ENCODE measurements at regions not wholly inside any gene's neighbourhood (a gene's known extent, or its start where the extent isn't known, plus 50 kb on each side); places are given as distances from the start of the nearest gene placed in this dataset.

- H3K4me3 Mint-ChIP-seq (ENCODE audit: unreplicated experiment): no peak overlapping the region
- intact Hi-C loops (cut with micrococcal nuclease): no loop called here
- no peak overlapping the region for H3K27ac Mint-ChIP-seq (ENCODE audit: low read depth, unreplicated experiment)
- no peak for DNase-seq (ENCODE audit: unreplicated experiment)
- ChIA-PET POLR2A (no interaction called here), CTCF (interaction anchor here (0.7 to 1.4 kb wide), 2 partner anchors 11 to 78 kb away, joined by 3 to 5 read pairs; no protein-coding TSS in a partner anchor)
- H3K4me1 Mint-ChIP-seq (ENCODE audit: insufficient read depth, unreplicated experiment): no peaks in the 10 kb centered on the region
- H3K36me3 Mint-ChIP-seq (ENCODE audit: insufficient read depth, unreplicated experiment): no peaks in the 10 kb centered on the region
- H3K9me3 Mint-ChIP-seq (ENCODE audit: unreplicated experiment): peaks cover 8% of the 10 kb centered on the region
- no peak for TF ChIP-seq CTCF (IDR thresholded peaks at IDR 0.05; ENCODE audit: unreplicated experiment)
- BruUV-seq (replicated peaks): no TSS peak
- no peaks in the 10 kb centered on the region for H3K27me3 Mint-ChIP-seq (ENCODE audit: insufficient read depth, unreplicated experiment)
Measured at GRCh38 chr5:164861610-164862009, 1356.2 kb downstream of the MAT2B start.

- Mint-ChIP-seq H3K4me1 (ENCODE audit: insufficient read depth, unreplicated experiment) (no peaks in the 10 kb centered on the region), H3K4me3 (ENCODE audit: unreplicated experiment) (no peak overlapping the region), H3K27ac (ENCODE audit: low read depth, unreplicated experiment) (no peak overlapping the region), H3K9me3 (ENCODE audit: unreplicated experiment) (no peaks in the 10 kb centered on the region), H3K36me3 (ENCODE audit: insufficient read depth, unreplicated experiment) (no peaks in the 10 kb centered on the region), H3K27me3 (ENCODE audit: insufficient read depth, unreplicated experiment) (no peaks in the 10 kb centered on the region)
- BruUV-seq (replicated peaks): no TSS peak
- POLR2A ChIA-PET: interaction anchor here (0.7 to 1.3 kb wide), 2 partner anchors 10 to 12 kb away, joined by 3 read pairs; no protein-coding TSS in a partner anchor
- no peak for DNase-seq (ENCODE audit: unreplicated experiment)
- CTCF ChIA-PET: interaction anchor here (0.6 to 1.9 kb wide), 3 partner anchors 36 to 49 kb away, joined by 3 to 6 read pairs (median 6); no protein-coding TSS in a partner anchor
- intact Hi-C loops (cut with micrococcal nuclease): no loop called here
- TF ChIP-seq CTCF (IDR thresholded peaks at IDR 0.05; ENCODE audit: unreplicated experiment): no peak
Measured at GRCh38 chr5:164868761-164869160, 1363.3 kb downstream of the MAT2B start.

- no peaks in the 10 kb centered on the region for H3K4me1 Mint-ChIP-seq (ENCODE audit: insufficient read depth, unreplicated experiment)
- no peak for DNase-seq (ENCODE audit: unreplicated experiment)
- no TSS peak for BruUV-seq (replicated peaks)
- intact Hi-C loops (cut with micrococcal nuclease): no loop called here
- POLR2A ChIA-PET: interaction anchor here (0.7 to 1.3 kb wide), 2 partner anchors 11 kb away, joined by 3 read pairs; no protein-coding TSS in a partner anchor
- H3K36me3 Mint-ChIP-seq (ENCODE audit: insufficient read depth, unreplicated experiment): no peaks in the 10 kb centered on the region
- no peak overlapping the region for H3K27ac Mint-ChIP-seq (ENCODE audit: low read depth, unreplicated experiment)
- no peaks in the 10 kb centered on the region for H3K27me3 Mint-ChIP-seq (ENCODE audit: insufficient read depth, unreplicated experiment)
- TF ChIP-seq CTCF (IDR thresholded peaks at IDR 0.05; ENCODE audit: unreplicated experiment): no peak
- H3K9me3 Mint-ChIP-seq (ENCODE audit: unreplicated experiment): no peaks in the 10 kb centered on the region
- H3K4me3 Mint-ChIP-seq (ENCODE audit: unreplicated experiment): no peak overlapping the region
- CTCF ChIA-PET: interaction anchor here (0.8 to 1.9 kb wide), 2 partner anchors 37 kb away, joined by 6 read pairs; no protein-coding TSS in a partner anchor
Measured at GRCh38 chr5:164869325-164869724, 1363.9 kb downstream of the MAT2B start.

- H3K36me3 Mint-ChIP-seq (ENCODE audit: insufficient read depth, unreplicated experiment): no peaks in the 10 kb centered on the region
- BruUV-seq (replicated peaks): no TSS peak
- no peaks in the 10 kb centered on the region for H3K27me3 Mint-ChIP-seq (ENCODE audit: insufficient read depth, unreplicated experiment)
- no peak for DNase-seq (ENCODE audit: unreplicated experiment)
- CTCF ChIA-PET: interaction anchor here (0.6 kb wide), 1 partner anchor 310 kb away, joined by 3 read pairs; no protein-coding TSS in a partner anchor
- H3K4me1 Mint-ChIP-seq (ENCODE audit: insufficient read depth, unreplicated experiment): no peaks in the 10 kb centered on the region
- H3K27ac Mint-ChIP-seq (ENCODE audit: low read depth, unreplicated experiment): no peak overlapping the region
- intact Hi-C loops (cut with micrococcal nuclease): no loop called here
- no peak for TF ChIP-seq CTCF (IDR thresholded peaks at IDR 0.05; ENCODE audit: unreplicated experiment)
- POLR2A ChIA-PET: no interaction called here
- no peak overlapping the region for H3K4me3 Mint-ChIP-seq (ENCODE audit: unreplicated experiment)
- H3K9me3 Mint-ChIP-seq (ENCODE audit: unreplicated experiment): no peaks in the 10 kb centered on the region
Measured at GRCh38 chr5:164876793-164877192, 1371.4 kb downstream of the MAT2B start.

Measured in MCF 10A (cell line).